ENCODE measurements at regions not wholly inside any gene's neighbourhood (a gene's known extent, or its start where the extent isn't known, plus 50 kb on each side); places are given as distances from the start of the nearest gene placed in this dataset.

DNA sequence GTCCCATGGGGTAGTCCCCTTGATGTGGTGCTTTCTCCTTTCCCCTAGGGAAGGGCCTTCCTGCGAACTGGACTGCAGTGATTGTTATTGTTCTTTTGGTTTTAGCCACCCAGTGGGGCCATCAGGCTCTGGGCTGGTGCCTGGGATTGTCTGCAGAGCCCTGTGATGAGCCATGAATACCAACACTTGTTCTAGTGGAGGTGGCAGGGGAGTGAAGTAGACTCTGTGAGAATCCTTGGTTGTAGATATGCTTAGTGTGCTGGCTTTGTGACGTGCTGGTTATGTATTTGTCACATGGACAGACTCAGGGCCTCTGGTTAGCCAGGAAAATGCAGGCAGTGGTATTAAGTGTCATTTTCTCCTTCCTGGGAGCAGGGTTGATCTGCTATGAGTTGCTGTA lies 51.8 kb upstream of the NDUFB4 start:
- DNase-seq: no peak

DNA sequence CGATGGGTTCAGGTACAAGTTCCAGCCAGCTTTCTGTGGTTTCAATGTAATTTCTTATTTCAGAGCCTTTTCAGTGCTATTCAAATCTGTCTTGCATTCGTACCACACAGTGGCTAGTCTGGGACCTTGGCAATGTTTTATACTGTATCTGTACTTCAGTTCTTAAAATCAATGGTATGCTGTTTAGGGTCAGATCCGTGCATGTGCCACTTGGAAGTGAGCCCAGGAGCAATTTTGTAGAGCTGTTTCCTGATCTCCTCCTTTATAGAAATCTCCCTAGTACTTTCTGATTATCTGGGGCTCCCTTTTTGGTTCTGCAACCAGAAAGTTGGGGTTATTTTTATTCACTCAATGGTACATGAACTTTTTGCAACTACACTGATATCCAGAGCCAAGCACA lies 59.5 kb upstream of the NDUFB4 start:
- no peak for DNase-seq

DNA sequence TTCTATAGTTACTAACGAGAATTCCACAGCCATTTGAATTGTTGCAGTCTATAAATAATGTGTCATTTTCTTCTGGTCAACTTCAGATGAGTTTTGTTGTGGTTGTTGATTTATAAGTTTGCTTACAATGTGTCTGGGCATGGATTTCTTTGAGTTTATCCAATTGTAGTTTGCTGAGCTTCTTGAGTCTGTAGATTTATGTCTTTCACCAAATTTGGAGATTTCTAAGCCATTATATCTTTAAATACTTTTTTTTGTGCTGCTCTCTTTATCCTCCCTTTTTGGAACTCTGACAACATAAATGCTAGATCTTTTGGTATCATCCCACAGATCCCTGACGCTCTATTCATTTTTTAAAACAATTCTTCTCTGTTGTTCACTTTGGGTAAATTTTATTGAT lies 63.2 kb upstream of the NDUFB4 start:
- no peak for DNase-seq

DNA sequence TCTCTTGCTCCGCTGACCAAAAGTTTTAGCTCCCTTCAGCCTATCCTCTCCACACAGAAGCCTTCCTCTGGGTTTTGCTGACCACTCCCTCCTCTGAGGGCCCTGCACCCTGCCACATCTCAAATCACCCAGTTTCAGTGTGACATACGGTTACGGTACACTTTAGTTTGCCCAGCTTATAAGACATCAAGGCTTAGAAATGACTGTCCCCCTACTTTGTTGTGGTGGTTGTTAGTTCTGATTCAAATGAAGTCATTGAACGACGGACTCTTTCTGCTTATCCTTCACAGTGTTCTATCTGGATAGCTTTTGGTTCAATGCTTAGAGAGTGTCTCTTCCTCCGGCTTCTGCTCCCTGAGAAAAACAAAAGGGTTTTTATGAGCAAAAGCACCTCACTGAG lies 68.0 kb upstream of the NDUFB4 start:
- DNase-seq: no peak

DNA sequence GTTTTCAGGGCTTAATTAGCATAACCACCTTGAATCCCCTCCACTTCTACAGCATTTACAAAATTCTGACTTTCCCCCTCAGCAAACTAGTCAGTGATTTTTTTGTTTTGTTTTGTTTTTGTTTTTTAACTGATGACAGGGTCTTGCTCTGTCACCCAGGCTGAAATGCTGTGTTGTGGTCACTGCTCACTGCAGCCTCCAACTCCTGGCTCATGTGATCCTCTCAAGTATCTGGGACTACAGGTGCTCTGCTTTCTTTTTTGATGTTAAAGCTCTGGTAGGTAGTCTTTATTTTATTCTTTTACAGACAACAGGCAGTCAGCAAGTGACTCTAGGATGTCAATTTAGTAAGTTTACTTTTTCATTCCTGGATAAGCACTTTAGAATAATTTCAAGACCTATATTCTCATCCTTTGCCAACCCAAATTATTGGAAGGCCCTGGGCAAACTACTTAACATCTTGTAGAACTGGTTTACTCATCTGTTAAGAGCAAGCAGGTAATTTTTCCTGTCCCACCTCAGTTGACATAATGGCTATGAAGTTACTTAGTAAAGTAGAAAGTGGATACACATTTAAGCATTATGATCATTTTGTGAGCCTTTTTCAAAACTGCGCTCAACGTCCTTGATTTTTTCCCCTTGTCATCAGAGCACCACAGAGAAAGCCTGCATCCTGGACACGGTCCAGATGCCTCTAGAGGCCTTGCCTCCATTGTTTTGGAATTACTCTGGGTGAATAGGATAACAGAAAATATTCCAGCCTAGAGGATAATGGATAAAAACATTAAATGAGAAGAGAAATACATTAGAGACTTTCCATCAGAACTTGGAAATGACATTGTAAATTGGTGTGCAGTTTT lies 69.9 kb upstream of the NDUFB4 start:
- no peak for DNase-seq

DNA sequence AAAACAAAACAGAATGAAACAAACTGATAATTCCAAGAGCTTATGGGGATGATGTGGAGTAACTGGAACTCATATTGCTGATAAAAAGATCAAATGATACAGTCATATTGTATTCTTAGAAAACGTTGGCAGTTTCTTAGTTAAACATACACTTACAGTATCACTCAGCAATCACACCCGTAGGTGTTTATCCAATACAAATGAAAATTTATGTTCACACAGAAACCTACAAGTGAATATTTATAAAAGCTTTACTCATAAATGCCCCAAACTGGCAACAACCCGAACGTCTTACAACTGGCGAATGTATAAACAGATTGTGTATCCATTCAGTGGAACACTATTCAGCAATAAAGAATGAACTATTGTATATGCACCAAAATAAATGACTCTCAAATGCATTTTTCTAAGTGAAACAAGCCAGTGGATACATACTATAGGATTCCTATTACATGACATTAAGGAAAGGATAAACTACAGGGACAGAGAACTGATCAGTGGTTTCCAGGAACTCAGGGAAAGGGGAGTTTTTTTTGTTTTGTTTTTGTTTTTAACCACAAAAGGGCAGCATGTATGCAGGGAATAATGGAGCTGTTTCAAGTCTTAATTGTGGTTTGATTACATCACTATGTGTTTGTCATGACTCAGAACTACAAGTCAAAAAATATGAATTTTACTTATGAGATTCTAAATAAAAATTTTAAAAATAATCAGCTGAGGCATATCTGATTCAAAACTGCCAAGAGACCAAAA lies 71.8 kb upstream of the NDUFB4 start:
- DNase-seq: no peak

DNA sequence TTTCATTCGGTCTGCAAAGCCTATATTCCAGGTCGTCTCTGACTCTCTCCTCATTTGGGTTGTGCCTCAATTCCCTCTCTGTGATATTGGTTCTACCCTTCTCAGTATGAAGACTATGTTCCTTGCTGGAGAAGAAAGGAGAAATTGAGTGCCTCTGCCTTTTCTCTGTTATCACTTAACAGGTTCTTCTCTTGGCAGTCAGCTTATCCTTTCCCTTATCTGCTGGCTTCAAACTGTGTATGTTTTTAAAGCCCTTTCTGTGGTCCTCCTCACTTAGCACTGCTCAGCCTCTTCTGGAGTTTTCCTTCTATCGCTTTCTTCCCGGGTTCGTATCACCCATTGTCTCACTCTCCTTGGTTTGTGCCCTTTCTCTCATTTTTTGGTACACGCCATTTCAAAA lies 65.3 kb upstream of the FSTL1 start:
- DNase-seq: no peak

DNA sequence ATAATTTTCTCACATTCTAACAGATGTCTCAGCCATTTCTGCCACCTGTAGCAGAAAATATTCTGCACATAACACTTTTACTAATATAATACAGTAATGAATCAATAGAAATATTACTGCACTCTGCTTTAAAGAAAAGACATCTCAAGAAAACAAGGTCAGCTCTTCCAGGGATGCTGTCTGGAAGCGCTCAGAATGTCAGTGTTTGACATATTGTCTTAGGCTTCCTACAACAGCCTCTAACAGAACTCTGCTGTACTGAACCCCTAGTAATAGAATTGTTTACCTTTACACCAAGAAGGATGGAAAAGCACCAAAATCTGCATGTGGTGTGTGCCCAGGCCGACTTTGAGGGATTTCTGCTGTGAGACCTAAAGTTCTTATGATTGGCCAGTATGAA lies 61.9 kb upstream of the FSTL1 start:
- DNase-seq: no peak

DNA sequence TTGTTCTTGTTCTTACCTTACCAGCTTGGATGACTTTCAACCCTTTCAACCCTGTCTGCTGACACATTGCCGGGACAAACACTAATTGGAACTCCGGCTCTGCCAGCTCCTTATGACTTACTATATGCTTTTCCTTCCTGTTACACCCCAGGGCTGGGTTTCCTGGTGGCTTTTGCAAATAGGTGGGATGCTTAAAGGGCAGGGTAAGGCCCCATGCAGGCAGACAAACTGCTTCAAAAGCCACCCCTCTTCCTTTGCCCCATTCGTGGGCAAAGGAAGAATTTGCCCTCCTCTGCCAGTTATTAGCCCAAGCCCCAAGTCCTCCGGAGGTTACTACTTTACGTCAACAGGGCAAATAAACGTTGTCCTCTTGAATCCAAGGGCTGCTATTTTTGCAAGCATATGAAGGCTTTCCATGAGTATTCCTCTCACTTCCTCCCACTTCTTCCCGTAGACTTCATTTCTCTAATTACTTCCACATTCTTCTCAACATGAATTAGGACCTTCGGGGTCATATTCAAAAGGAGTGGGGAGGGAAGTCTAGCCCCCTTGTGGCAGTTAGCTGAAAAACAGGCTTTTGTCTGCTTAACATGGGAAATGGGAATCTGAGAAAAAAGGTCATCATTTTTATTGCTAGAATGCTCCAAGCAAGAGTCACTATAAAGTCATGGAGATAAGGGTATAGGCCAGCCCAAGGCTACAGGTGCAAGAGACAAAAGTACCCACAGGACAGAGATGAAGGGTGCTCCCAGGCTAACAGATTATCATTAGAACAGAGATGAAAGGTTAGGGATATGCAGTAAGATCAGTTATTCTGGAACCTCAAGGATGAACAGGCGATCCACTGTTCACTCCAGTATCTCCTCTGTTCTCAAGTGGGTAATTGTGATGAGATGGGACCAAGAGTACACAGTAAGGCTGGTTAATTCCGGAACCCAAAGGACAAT lies 56.3 kb upstream of the FSTL1 start:
- peak in 1 of 2 donors; percentile 9 for DNase-seq

DNA sequence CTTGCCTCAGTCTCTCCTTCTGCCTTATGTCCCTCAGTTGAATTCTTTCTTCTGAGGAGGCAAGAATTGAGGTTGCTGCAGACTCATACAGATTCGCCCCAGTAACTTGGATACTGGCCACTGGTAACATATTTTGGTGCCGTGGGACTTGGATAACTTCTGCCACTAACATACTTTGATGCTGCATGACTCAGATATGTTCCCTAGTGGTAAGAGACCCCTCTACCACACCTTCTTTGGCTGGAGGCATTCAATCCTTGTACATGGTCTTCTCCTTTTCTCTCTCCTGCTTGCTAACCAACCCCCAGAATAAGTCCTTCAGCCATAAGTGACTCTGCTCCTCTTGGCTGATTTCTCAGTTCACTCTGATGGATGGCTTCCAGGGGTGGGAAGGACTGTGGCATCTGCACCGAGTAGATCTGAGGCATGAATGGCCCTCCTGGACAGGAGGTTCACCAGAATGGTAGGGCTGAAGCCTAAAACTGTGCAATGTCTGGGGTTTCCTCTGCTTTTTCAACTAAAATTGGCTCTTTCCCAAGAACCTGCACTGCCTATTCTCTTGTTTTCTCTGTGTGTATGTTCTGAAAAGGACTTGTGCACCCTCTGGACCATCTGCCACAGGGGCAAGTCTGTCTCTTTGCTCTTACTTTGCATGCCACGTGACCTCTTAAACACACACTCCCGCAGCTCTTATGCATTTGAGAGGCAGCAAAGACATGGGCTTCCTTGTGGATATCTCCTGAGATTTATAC lies 55.5 kb upstream of the FSTL1 start:
- DNase-seq: no peak

DNA sequence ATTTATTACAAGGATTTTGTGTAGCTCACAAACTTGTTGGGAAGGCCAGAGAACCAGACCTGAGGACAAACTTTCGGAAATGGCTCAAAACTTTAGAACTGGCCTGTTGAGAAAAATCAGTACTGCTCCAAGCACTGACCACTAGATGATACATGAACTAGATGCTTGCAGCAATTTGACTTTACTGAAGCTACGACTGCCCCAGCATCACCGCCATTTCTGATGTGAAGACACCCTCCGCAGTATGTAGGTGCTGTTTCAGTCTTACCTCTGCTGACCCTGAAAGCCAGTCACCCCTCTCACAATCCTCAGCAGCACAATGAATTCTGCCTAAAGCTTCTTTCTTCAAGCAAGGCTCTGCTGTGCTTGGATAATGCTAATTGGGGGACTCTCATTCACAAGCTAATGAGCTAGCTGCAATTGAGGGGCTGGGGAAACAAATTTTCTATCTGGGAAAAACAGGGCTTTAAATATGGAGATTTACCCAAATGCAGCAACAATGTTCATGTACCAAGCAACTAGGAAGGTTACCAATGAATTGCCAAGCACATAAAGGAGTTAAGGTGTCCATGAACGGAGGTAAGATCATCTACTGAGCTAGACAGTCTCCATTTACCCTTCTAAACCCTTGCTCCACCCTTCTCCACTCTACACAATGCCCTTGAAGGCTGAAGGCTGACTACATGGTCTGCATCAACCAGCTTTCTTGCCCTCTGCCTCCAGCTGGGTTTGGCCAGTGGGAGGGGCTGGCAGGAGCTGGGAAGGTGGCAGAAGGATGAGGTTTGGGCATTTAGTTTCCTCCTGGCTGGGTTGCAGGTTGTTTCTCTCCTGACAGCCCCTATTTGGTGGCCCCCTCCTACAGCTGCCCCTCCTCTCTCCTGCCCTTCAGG lies 53.2 kb upstream of the FSTL1 start:
- no peak for DNase-seq

DNA sequence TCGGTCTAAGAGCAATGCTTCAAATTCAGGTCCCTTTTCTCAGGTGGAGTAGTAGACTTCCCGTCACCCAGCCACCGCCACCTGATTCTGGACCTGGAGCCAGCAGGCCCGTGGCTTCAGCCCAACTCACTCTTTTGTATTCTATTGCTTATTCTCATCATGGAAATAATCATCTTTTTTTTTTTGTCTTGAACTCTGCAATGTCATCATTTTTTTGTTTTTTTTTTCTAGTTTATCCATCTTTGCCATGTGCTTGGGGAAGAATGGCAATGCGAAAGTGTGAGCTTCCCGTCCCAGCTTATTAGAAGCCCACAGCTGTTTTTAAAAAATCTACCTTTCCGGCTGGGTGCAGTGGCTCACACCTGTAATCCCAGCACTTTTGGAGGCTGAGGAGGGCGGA lies 51.3 kb upstream of the FSTL1 start:
- no peak for DNase-seq
